Thoracic aorta (tissue), 2 donors: ENCODE measurements at regions not wholly inside any gene's neighbourhood (a gene's known extent, or its start where the extent isn't known, plus 50 kb on each side); places are given as distances from the start of the nearest gene placed in this dataset.

ENCODE experiments used
- ATAC-seq: fragments of 150-250 bp; one replicate; pipeline ENCODE4 v1.8.0; 2017; ENCODE audit warnings: low read depth; ENCODE audit not compliant: insufficient number of reproducible peaks, low FRiP score
- DNase-seq: peaks from one replicate; pipeline ENCODE4 v3.0.0-alpha.2; 2020; ENCODE audit warnings: low spot score
- H3K27ac ChIP-seq, 2 donors: fragments of 200-600 bp; sonication (generic); 1 replicate in 1 of 2; 2 replicates in 1 of 2; pipeline ENCODE4 v1.5.1; 2016; ENCODE audit warnings: mild to moderate bottlenecking in 2 of 2, moderate library complexity in 2 of 2
- H3K27me3 ChIP-seq: fragments of 200-600 bp; sonication (generic); replicated peaks from 2 replicates; pipeline ENCODE4 v1.6.0; 2016; ENCODE audit warnings: mild to moderate bottlenecking; ENCODE audit not compliant: insufficient read depth
- H3K36me3 ChIP-seq: fragments of 200-600 bp; sonication (generic); one replicate; pipeline ENCODE4 v1.5.1; 2016
- H3K4me1 ChIP-seq, 2 donors: fragments of 200-600 bp; sonication (generic); 1 replicate in 1 of 2; 2 replicates in 1 of 2; pipeline versions ENCODE4 v1.5.1 to v1.6.0; 2016; ENCODE audit warnings: low read depth in 2 of 2, mild to moderate bottlenecking in 1 of 2; ENCODE audit not compliant: control insufficient read depth in 1 of 2
- H3K4me3 ChIP-seq: fragments of 200-600 bp; sonication (generic); 2 replicates; pipeline ENCODE4 v1.5.1; 2016; ENCODE audit warnings: mild to moderate bottlenecking
- H3K9me3 ChIP-seq: fragments of 200-600 bp; sonication (generic); 2 replicates; pipeline ENCODE4 v1.5.1; 2016
- TF ChIP-seq, protein P1 (sequence below): fragments of 200-600 bp; sonication (generic); IDR thresholded peaks from one replicate; pipeline ENCODE4 v1.5.1; 2019; ENCODE audit warnings: antibody characterized with exemption

- H3K27ac ChIP-seq = no peak overlapping the region
- H3K4me1 ChIP-seq = peaks cover 0 to 9% of the 10 kb centered on the region in 2 donors
- H3K27me3 ChIP-seq = no peaks in the 10 kb centered on the region
- ATAC-seq (no peak), DNase-seq (no peak)
- H3K36me3 ChIP-seq = no peaks in the 10 kb centered on the region
- TF ChIP-seq, protein P1, sequence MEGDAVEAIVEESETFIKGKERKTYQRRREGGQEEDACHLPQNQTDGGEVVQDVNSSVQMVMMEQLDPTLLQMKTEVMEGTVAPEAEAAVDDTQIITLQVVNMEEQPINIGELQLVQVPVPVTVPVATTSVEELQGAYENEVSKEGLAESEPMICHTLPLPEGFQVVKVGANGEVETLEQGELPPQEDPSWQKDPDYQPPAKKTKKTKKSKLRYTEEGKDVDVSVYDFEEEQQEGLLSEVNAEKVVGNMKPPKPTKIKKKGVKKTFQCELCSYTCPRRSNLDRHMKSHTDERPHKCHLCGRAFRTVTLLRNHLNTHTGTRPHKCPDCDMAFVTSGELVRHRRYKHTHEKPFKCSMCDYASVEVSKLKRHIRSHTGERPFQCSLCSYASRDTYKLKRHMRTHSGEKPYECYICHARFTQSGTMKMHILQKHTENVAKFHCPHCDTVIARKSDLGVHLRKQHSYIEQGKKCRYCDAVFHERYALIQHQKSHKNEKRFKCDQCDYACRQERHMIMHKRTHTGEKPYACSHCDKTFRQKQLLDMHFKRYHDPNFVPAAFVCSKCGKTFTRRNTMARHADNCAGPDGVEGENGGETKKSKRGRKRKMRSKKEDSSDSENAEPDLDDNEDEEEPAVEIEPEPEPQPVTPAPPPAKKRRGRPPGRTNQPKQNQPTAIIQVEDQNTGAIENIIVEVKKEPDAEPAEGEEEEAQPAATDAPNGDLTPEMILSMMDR = no peak
- H3K4me3 ChIP-seq = no peak overlapping the region
- H3K9me3 ChIP-seq = no peaks in the 10 kb centered on the region
Measured at GRCh38 chr6:22808466-22808865, 239.1 kb downstream of the HDGFL1 start.

DNA sequence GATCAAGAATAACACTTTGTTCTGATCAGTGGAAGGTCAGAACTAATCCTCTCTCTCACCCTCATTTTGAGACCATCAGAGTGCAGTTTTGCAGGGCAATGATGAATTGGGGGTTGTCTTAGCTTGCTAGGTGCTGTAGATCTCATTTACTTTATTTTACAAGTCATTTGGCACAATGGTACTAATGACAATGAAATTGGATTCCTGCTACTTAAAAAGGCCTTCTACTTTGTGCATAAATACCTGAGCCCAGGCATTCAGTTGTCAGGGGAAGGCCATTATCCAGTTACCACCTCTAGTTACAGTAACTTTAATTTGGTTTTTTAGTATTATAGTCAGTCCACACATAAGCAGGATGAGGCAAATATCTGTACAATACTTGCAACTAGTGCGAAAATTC is 240.0 kb downstream of the HDGFL1 start:
- Histone ChIP-seq H3K4me1 (peaks cover 0 to 9% of the 10 kb centered on the region in 2 donors), H3K36me3 (no peaks in the 10 kb centered on the region), H3K4me3 (no peak overlapping the region), H3K27me3 (no peaks in the 10 kb centered on the region), H3K9me3 (no peaks in the 10 kb centered on the region), H3K27ac (no peak overlapping the region)
- no peak for ATAC-seq
- TF ChIP-seq, protein P1 = no peak
- no peak for DNase-seq

- ATAC-seq = no peak
- TF ChIP-seq, protein P1 = no peak
- no peak for DNase-seq
- H3K27ac ChIP-seq = no peak overlapping the region
- no peaks in the 10 kb centered on the region for H3K36me3 ChIP-seq
- no peak overlapping the region for H3K4me3 ChIP-seq
- no peaks in the 10 kb centered on the region for H3K27me3 ChIP-seq
- peaks cover 4 to 14% of the 10 kb centered on the region in 2 donors for H3K4me1 ChIP-seq
- H3K9me3 ChIP-seq = no peaks in the 10 kb centered on the region
Measured at GRCh38 chr6:22819209-22819608, 249.8 kb downstream of the HDGFL1 start.

- ATAC-seq = no peak
- Histone ChIP-seq H3K36me3 (no peaks in the 10 kb centered on the region), H3K27ac (no peak overlapping the region), H3K4me1 (peaks cover 6 to 15% of the 10 kb centered on the region in 2 donors), H3K4me3 (no peak overlapping the region), H3K27me3 (no peaks in the 10 kb centered on the region), H3K9me3 (no peaks in the 10 kb centered on the region)
- TF ChIP-seq, protein P1 = no peak
- no peak for DNase-seq
Measured at GRCh38 chr6:22821664-22822320, 252.4 kb downstream of the HDGFL1 start.

DNA sequence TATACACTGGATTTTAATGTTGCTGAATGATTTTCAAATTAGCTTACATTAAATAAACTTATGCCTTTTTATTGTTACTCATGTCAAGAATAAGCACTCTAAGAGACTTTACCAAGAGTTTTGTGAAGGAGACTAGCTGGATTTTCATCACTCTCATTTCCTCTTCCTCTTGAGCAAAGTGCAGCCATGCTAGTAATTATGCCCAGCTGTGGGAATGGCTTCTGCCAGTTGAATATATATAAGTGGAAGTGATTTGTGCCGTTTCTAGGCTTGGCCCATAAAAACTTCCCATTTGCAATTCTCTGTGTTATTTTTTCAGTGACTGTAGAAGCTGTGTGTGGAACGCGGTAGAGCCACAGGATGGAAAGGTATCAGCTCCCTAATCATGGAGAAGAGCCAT is 255.8 kb downstream of the HDGFL1 start:
- H3K9me3 ChIP-seq = no peaks in the 10 kb centered on the region
- TF ChIP-seq, protein P1 = no peak

More for the DNA sequence above, 255.8 kb downstream of the HDGFL1 start:
- H3K4me1 ChIP-seq = peaks cover 14 to 36% of the 10 kb centered on the region in 2 donors
- H3K4me3 ChIP-seq = no peak overlapping the region
- no peaks in the 10 kb centered on the region for H3K36me3 ChIP-seq
- H3K27ac ChIP-seq = peak overlapping the region in 1 of 2 donors; percentile 86
- DNase-seq (no peak), ATAC-seq (no peak)
- H3K27me3 ChIP-seq = no peaks in the 10 kb centered on the region
